ENCODE measurements at regions not wholly inside any gene's neighbourhood (a gene's known extent, or its start where the extent isn't known, plus 50 kb on each side); places are given as distances from the start of the nearest gene placed in this dataset.

- Histone ChIP-seq H3K27ac (ENCODE audit: insufficient read depth, low read length) (no peak overlapping the region), H3K4me2 (ENCODE audit: extremely low read depth, insufficient read depth, low read length) (peak overlapping the region; percentile 17), H4K20me1 (ENCODE audit: control insufficient read depth, extremely low read depth, insufficient read depth, low read length) (no peaks in the 10 kb centered on the region), H3K4me3 (replicated peaks in 1 of 4; ENCODE audit: control extremely low read depth in 1 of 4, insufficient read depth in 1 of 4, low read depth in 3 of 4, low read length in 4 of 4) (no peak overlapping the region), H3K36me3 (ENCODE audit: control insufficient read depth, insufficient read depth, low read length) (no peaks in the 10 kb centered on the region), H3K4me1 (ENCODE audit: control insufficient read depth, extremely low read depth, insufficient read depth, low read length) (peaks cover 2% of the 10 kb centered on the region), H3K9me3 (ENCODE audit: control insufficient read depth, insufficient read depth, low read depth, low read length) (no peaks in the 10 kb centered on the region), H3K79me2 (ENCODE audit: control insufficient read depth, insufficient read depth, low read length) (no peaks in the 10 kb centered on the region), H3K27me3 (ENCODE audit: control insufficient read depth, insufficient read depth, low read length) (no peaks in the 10 kb centered on the region), H3K9ac (ENCODE audit: insufficient read depth, low read length) (no peak overlapping the region), H2AFZ (ENCODE audit: low read length) (peak overlapping the region; percentile 41)
- DNase-seq (ENCODE audit: low read depth in 2 of 2): peak; percentile 7 to 48
- no peak for TF ChIP-seq CTCF (conservative IDR thresholded peaks at IDR 0.05 in 1 of 2, IDR thresholded peaks at IDR 0.05 in 1 of 2; ENCODE audit: low read depth in 1 of 2, low read length in 2 of 2)
- TF ChIP-seq EZH2 (IDR thresholded peaks at IDR 0.05; ENCODE audit: low read length, missing control alignments): no peak
Observed at GRCh38 chr13:37360556-37360955, 238.0 kb downstream of the POSTN start.

GRCh38 chr13:37357548-37357947 is 241.0 kb downstream of the POSTN start:
- Histone ChIP-seq H3K27me3 (ENCODE audit: control insufficient read depth, insufficient read depth, low read length) (no peaks in the 10 kb centered on the region), H3K79me2 (ENCODE audit: control insufficient read depth, insufficient read depth, low read length) (no peaks in the 10 kb centered on the region), H3K9ac (ENCODE audit: insufficient read depth, low read length) (no peak overlapping the region), H3K36me3 (ENCODE audit: control insufficient read depth, insufficient read depth, low read length) (no peaks in the 10 kb centered on the region), H3K4me2 (ENCODE audit: extremely low read depth, insufficient read depth, low read length) (no peak overlapping the region), H2AFZ (ENCODE audit: low read length) (no peak overlapping the region), H3K4me1 (ENCODE audit: control insufficient read depth, extremely low read depth, insufficient read depth, low read length) (peaks cover 2% of the 10 kb centered on the region), H3K4me3 (replicated peaks in 1 of 4; ENCODE audit: control extremely low read depth in 1 of 4, insufficient read depth in 1 of 4, low read depth in 3 of 4, low read length in 4 of 4) (no peak overlapping the region), H3K9me3 (ENCODE audit: control insufficient read depth, insufficient read depth, low read depth, low read length) (no peaks in the 10 kb centered on the region), H3K27ac (ENCODE audit: insufficient read depth, low read length) (no peak overlapping the region), H4K20me1 (ENCODE audit: control insufficient read depth, extremely low read depth, insufficient read depth, low read length) (no peaks in the 10 kb centered on the region)
- TF ChIP-seq EZH2 (IDR thresholded peaks at IDR 0.05; ENCODE audit: low read length, missing control alignments) (no peak), CTCF (conservative IDR thresholded peaks at IDR 0.05 in 1 of 2, IDR thresholded peaks at IDR 0.05 in 1 of 2; ENCODE audit: low read depth in 1 of 2, low read length in 2 of 2) (no peak)
- DNase-seq (ENCODE audit: low read depth in 2 of 2): peak in 1 of 2 donors; percentile 20

GRCh38 chr13:37353911-37354310 is 244.7 kb downstream of the POSTN start:
- no peaks in the 10 kb centered on the region for H3K36me3 ChIP-seq (ENCODE audit: control insufficient read depth, insufficient read depth, low read length)
- H3K27ac ChIP-seq (ENCODE audit: insufficient read depth, low read length): no peak overlapping the region
- H3K4me1 ChIP-seq (ENCODE audit: control insufficient read depth, extremely low read depth, insufficient read depth, low read length): no peaks in the 10 kb centered on the region
- H3K27me3 ChIP-seq (ENCODE audit: control insufficient read depth, insufficient read depth, low read length): no peaks in the 10 kb centered on the region
- H4K20me1 ChIP-seq (ENCODE audit: control insufficient read depth, extremely low read depth, insufficient read depth, low read length): no peaks in the 10 kb centered on the region
- no peak overlapping the region for H3K4me2 ChIP-seq (ENCODE audit: extremely low read depth, insufficient read depth, low read length)
- no peak overlapping the region for H2AFZ ChIP-seq (ENCODE audit: low read length)
- no peak for DNase-seq (ENCODE audit: low read depth in 2 of 2)
- no peaks in the 10 kb centered on the region for H3K9me3 ChIP-seq (ENCODE audit: control insufficient read depth, insufficient read depth, low read depth, low read length)
- TF ChIP-seq CTCF (conservative IDR thresholded peaks at IDR 0.05 in 1 of 2, IDR thresholded peaks at IDR 0.05 in 1 of 2; ENCODE audit: low read depth in 1 of 2, low read length in 2 of 2): no peak
- no peak for TF ChIP-seq EZH2 (IDR thresholded peaks at IDR 0.05; ENCODE audit: low read length, missing control alignments)
- H3K79me2 ChIP-seq (ENCODE audit: control insufficient read depth, insufficient read depth, low read length): no peaks in the 10 kb centered on the region
- H3K9ac ChIP-seq (ENCODE audit: insufficient read depth, low read length): no peak overlapping the region
- no peak overlapping the region for H3K4me3 ChIP-seq (replicated peaks in 1 of 4; ENCODE audit: control extremely low read depth in 1 of 4, insufficient read depth in 1 of 4, low read depth in 3 of 4, low read length in 4 of 4)

Data from fibroblast of lung (primary cell).